Astrocyte (in vitro differentiated cells and primary cell): ENCODE measurements at regions not wholly inside any gene's neighbourhood (a gene's known extent, or its start where the extent isn't known, plus 50 kb on each side); places are given as distances from the start of the nearest gene placed in this dataset.

Experiments
- DNase-seq: peaks from one replicate; pipeline ENCODE4 v3.0.0-alpha.2; 2010; ENCODE audit warnings: low read depth
- FAIRE-seq: peaks from 2 replicates; lab custom pipeline; 2011; peaks lifted over from hg19 to GRCh38; lab: Jason Lieb, UNC
- H2AFZ ChIP-seq: 2 replicates; pipeline ENCODE4 v1.6.0; 2012; ENCODE audit warnings: low read depth, low read length, inconsistent platforms
- H3K27ac ChIP-seq: 2 replicates; pipeline ENCODE4 v1.5.1; 2011; ENCODE audit warnings: low read depth, low read length, inconsistent platforms
- H3K27me3 ChIP-seq: 2 replicates; pipeline ENCODE4 v1.6.0; 2011; ENCODE audit warnings: low read length, inconsistent platforms; ENCODE audit not compliant: insufficient read depth
- H3K36me3 ChIP-seq: 2 replicates; pipeline ENCODE4 v1.5.1; 2011; ENCODE audit warnings: low read length, inconsistent platforms; ENCODE audit not compliant: insufficient read depth
- H3K4me1 ChIP-seq: 2 replicates; pipeline ENCODE4 v1.5.1; 2011; ENCODE audit warnings: low read length, inconsistent platforms; ENCODE audit not compliant: insufficient read depth
- H3K4me2 ChIP-seq: 2 replicates; pipeline ENCODE4 v1.6.0; 2012; ENCODE audit warnings: low read length, inconsistent platforms
- H3K4me3 ChIP-seq: 2 replicates; pipeline ENCODE4 v1.5.1; 2011; ENCODE audit warnings: low read depth, mild to moderate bottlenecking, low read length, inconsistent platforms; ENCODE audit not compliant: insufficient read depth
- H3K79me2 ChIP-seq: 2 replicates; pipeline ENCODE4 v1.6.0; 2012; ENCODE audit warnings: mild to moderate bottlenecking, low read length, inconsistent platforms; ENCODE audit not compliant: insufficient read depth
- H3K9ac ChIP-seq: 2 replicates; pipeline ENCODE4 v1.6.0; 2012; ENCODE audit warnings: mild to moderate bottlenecking, low read length, inconsistent platforms
- H3K9me3 ChIP-seq: 2 replicates; pipeline ENCODE4 v1.5.1; 2012; ENCODE audit warnings: low read depth, mild to moderate bottlenecking, low read length, inconsistent platforms; ENCODE audit not compliant: insufficient read depth
- H4K20me1 ChIP-seq: 2 replicates; pipeline ENCODE4 v1.6.0; 2012; ENCODE audit warnings: low read length, inconsistent platforms; ENCODE audit not compliant: insufficient read depth
- H3K27ac Mint-ChIP-seq: one replicate; pipeline ENCODE4 v1.8.0; 2021; ENCODE audit warnings: mild to moderate bottlenecking, mixed read lengths; ENCODE audit not compliant: unreplicated experiment
- H3K27me3 Mint-ChIP-seq: one replicate; pipeline ENCODE4 v1.8.0; 2021; ENCODE audit warnings: low read depth, mixed read lengths; ENCODE audit not compliant: unreplicated experiment
- H3K36me3 Mint-ChIP-seq: one replicate; pipeline ENCODE4 v1.8.0; 2021; ENCODE audit warnings: low read depth, mixed read lengths; ENCODE audit not compliant: unreplicated experiment
- H3K4me1 Mint-ChIP-seq: one replicate; pipeline ENCODE4 v1.8.0; 2021; ENCODE audit warnings: low read depth, mixed read lengths; ENCODE audit not compliant: unreplicated experiment
- H3K4me3 Mint-ChIP-seq: one replicate; pipeline ENCODE4 v1.8.0; 2021; ENCODE audit warnings: mild to moderate bottlenecking, moderate library complexity, mixed read lengths; ENCODE audit not compliant: unreplicated experiment
- H3K9me3 Mint-ChIP-seq: one replicate; pipeline ENCODE4 v1.8.0; 2021; ENCODE audit warnings: mild to moderate bottlenecking, mixed read lengths; ENCODE audit not compliant: unreplicated experiment
- EZH2 ChIP-seq: IDR thresholded peaks from 2 replicates; pipeline ENCODE4 v1.6.1; 2012; ENCODE audit warnings: mild to moderate bottlenecking, low read length, inconsistent platforms; ENCODE audit not compliant: insufficient read depth
- TF ChIP-seq, protein P1 (sequence below): IDR thresholded peaks from 2 replicates; pipeline ENCODE4 v1.5.1; 2011; ENCODE audit warnings: low read depth, mild to moderate bottlenecking, inconsistent platforms, low read length, moderate library complexity; ENCODE audit not compliant: insufficient read depth

DNA sequence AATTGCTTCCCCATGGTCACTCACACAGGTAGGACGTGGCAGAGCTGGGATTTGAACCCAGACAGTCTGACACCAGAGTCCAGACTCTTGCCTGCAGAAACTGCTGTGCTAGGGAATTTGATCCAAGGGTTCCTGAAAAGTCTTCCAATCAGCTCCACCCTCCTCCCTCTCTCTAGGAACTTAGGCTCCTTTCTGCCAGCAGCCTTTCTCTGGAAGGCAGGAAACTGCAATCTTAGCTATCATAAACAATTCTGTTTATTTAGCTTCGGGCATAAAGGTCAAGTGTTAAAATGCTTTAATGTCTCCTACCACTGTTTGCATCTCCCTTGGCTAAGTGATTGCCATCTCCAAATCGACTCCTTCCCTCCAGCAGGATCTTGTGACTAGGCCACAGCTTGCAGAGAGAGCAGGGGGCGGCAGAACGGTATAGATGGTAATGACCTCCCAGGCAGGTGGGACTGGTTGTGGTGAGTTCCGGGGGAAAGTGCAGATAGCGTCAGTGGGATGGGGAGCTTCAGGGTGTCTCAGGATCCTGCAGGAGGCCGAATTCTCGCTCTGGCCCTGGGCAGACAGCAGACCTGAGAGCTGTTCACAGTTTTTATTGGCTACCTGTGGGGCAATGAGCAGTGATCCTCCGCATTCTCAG lies 882.4 kb upstream of the EEF2KMT start:
- peaks cover 22% of the 10 kb centered on the region for H3K27me3 Mint-ChIP-seq
- DNase-seq (no peak), FAIRE-seq (no peak)
- Histone ChIP-seq H2AFZ (no peak overlapping the region), H3K4me3 (no peak overlapping the region), H3K4me2 (no peak overlapping the region), H3K79me2 (no peaks in the 10 kb centered on the region), H3K9ac (no peak overlapping the region), H3K36me3 (no peaks in the 10 kb centered on the region), H3K9me3 (no peaks in the 10 kb centered on the region), H3K27ac (no peak overlapping the region), H3K27me3 (no peaks in the 10 kb centered on the region), H4K20me1 (no peaks in the 10 kb centered on the region), H3K4me1 (no peaks in the 10 kb centered on the region)
- H3K9me3 Mint-ChIP-seq = no peaks in the 10 kb centered on the region
- no peaks in the 10 kb centered on the region for H3K36me3 Mint-ChIP-seq
- H3K27ac Mint-ChIP-seq = no peak overlapping the region
- no peak for TF ChIP-seq EZH2
- TF ChIP-seq, protein P1, sequence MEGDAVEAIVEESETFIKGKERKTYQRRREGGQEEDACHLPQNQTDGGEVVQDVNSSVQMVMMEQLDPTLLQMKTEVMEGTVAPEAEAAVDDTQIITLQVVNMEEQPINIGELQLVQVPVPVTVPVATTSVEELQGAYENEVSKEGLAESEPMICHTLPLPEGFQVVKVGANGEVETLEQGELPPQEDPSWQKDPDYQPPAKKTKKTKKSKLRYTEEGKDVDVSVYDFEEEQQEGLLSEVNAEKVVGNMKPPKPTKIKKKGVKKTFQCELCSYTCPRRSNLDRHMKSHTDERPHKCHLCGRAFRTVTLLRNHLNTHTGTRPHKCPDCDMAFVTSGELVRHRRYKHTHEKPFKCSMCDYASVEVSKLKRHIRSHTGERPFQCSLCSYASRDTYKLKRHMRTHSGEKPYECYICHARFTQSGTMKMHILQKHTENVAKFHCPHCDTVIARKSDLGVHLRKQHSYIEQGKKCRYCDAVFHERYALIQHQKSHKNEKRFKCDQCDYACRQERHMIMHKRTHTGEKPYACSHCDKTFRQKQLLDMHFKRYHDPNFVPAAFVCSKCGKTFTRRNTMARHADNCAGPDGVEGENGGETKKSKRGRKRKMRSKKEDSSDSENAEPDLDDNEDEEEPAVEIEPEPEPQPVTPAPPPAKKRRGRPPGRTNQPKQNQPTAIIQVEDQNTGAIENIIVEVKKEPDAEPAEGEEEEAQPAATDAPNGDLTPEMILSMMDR = no peak
- no peaks in the 10 kb centered on the region for H3K4me1 Mint-ChIP-seq
- no peak overlapping the region for H3K4me3 Mint-ChIP-seq

DNA sequence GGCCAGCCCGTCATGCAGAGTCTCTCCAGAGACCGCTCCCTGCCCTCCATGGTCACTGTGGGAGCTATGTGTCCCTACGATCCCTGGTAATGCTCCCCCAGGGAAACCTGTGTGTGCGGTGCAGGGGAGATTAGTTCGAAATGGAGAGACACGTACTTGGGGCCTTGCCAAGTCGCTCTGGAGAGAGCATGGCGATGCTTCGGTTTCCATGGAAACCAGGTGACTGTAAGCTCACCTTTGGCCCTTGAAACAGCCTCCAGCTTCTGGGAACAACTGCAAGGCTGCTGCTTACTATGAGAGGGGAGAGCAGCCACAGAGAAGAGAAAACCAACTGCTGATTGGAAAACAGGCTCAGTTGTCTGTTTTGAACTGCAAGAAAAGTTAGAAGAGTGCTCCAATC lies 879.7 kb upstream of the EEF2KMT start:
- no peaks in the 10 kb centered on the region for H3K9me3 ChIP-seq
- Mint-ChIP-seq H3K9me3 (no peaks in the 10 kb centered on the region), H3K4me1 (no peaks in the 10 kb centered on the region), H3K36me3 (no peaks in the 10 kb centered on the region), H3K27ac (no peak overlapping the region), H3K4me3 (no peak overlapping the region), H3K27me3 (peaks cover 15% of the 10 kb centered on the region)
- no peak overlapping the region for H3K9ac ChIP-seq
- no peak overlapping the region for H3K4me3 ChIP-seq
- no peaks in the 10 kb centered on the region for H4K20me1 ChIP-seq
- TF ChIP-seq EZH2 = no peak
- TF ChIP-seq, protein P1 = no peak
- FAIRE-seq (no peak), DNase-seq (no peak)
- H3K4me1 ChIP-seq = no peaks in the 10 kb centered on the region
- no peak overlapping the region for H2AFZ ChIP-seq
- H3K27me3 ChIP-seq = no peaks in the 10 kb centered on the region
- H3K27ac ChIP-seq = no peak overlapping the region
- no peaks in the 10 kb centered on the region for H3K36me3 ChIP-seq
- no peaks in the 10 kb centered on the region for H3K79me2 ChIP-seq
- H3K4me2 ChIP-seq = no peak overlapping the region

DNA sequence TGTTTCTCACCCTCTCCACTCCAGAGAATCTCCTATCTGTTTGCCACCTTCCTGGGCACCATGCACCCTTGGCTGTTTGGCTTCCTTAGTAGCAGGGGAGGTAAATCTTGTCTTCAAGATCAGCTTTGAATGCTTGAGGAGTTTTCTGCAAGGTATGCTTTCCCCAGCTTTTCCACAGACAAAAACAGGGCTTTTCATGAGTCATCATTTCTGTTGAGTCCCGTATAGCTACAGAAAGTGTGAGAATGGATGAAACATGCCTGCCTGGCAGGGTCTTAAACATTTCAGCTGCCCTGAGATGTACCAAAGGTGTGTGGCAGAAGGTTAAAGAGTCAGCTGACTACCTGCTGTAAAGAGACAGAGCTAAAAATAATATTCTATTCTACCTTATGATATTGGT lies 875.2 kb upstream of the EEF2KMT start:
- Histone ChIP-seq H3K27me3 (no peaks in the 10 kb centered on the region), H3K4me2 (no peak overlapping the region), H3K4me1 (no peaks in the 10 kb centered on the region), H3K27ac (no peak overlapping the region), H3K9me3 (no peaks in the 10 kb centered on the region), H3K9ac (no peak overlapping the region), H4K20me1 (no peaks in the 10 kb centered on the region), H2AFZ (no peak overlapping the region), H3K4me3 (no peak overlapping the region), H3K36me3 (no peaks in the 10 kb centered on the region), H3K79me2 (no peaks in the 10 kb centered on the region)
- Mint-ChIP-seq H3K4me1 (peaks cover 4% of the 10 kb centered on the region), H3K36me3 (no peaks in the 10 kb centered on the region), H3K9me3 (peaks cover 5% of the 10 kb centered on the region), H3K27me3 (peaks cover 7% of the 10 kb centered on the region), H3K27ac (no peak overlapping the region), H3K4me3 (no peak overlapping the region)
- TF ChIP-seq, protein P1 = no peak
- no peak for TF ChIP-seq EZH2
- FAIRE-seq (no peak), DNase-seq (no peak)
